Upper lobe of left lung (tissue), 6 donors: ENCODE measurements at regions not wholly inside any gene's neighbourhood (a gene's known extent, or its start where the extent isn't known, plus 50 kb on each side); places are given as distances from the start of the nearest gene placed in this dataset.
A peak's percentile ranks its signal among the peaks of the same experiment; 100 is the strongest.

Experiments
- ATAC-seq, 2 donors: fragments of 200-7000 bp; cut with Tn5 transposase; one replicate each; pipeline ENCODE4 v1.9.1; 2022; ENCODE audit warnings: mild to moderate bottlenecking in 2 of 2, moderate library complexity in 2 of 2; ENCODE audit not compliant: low FRiP score in 2 of 2
- DNase-seq, 2 donors: peaks; one replicate each; pipeline ENCODE4 v3.0.0-alpha.2; 2019 to 2020
- H3K27ac ChIP-seq, 4 donors: fragments of 200-600 bp; sonication (generic); one replicate each; pipeline ENCODE4 v1.5.1; 2016 to 2019
- H3K27me3 ChIP-seq, 4 donors: fragments of 200-600 bp; sonication (generic); one replicate each; pipeline ENCODE4 v1.5.1; 2017 to 2019
- H3K36me3 ChIP-seq, 4 donors: fragments of 200-600 bp; sonication (generic); one replicate each; pipeline ENCODE4 v1.5.1; 2016 to 2019
- H3K4me1 ChIP-seq, 4 donors: fragments of 200-600 bp; sonication (generic); one replicate each; pipeline ENCODE4 v1.5.1; 2018 to 2019
- H3K4me3 ChIP-seq, 4 donors: fragments of 200-600 bp; sonication (generic); one replicate each; pipeline ENCODE4 v1.5.1; 2017 to 2019; ENCODE audit warnings: mild to moderate bottlenecking in 2 of 4, moderate library complexity in 1 of 4
- H3K9me3 ChIP-seq, 4 donors: fragments of 200-600 bp; sonication (generic); one replicate each; pipeline ENCODE4 v1.5.1; 2018 to 2019
- CTCF ChIP-seq, 6 experiments: fragments of 450-650 bp in 4 of 6; fragments of 200-600 bp in 2 of 6; sonication (generic) in 2 of 6; IDR thresholded peaks; one replicate each; pipeline ENCODE4 v1.5.1; 2016 to 2019; ENCODE audit warnings: antibody characterized with exemption in 6 of 6
- EP300 ChIP-seq, 4 donors: sonication (generic); formaldehyde crosslinking; IDR thresholded peaks; one replicate each; pipeline ENCODE4 v1.5.1; 2017; ENCODE audit warnings: antibody characterized with exemption in 4 of 4, control low read depth in 2 of 4
- POLR2A ChIP-seq, 4 donors: fragments of 450-650 bp; IDR thresholded peaks; one replicate each; pipeline ENCODE4 v1.5.1; 2016 to 2017; ENCODE audit warnings: antibody characterized with exemption in 4 of 4, mild to moderate bottlenecking in 2 of 4
- POLR2AphosphoS5 ChIP-seq, 2 donors: sonication (generic); formaldehyde crosslinking; IDR thresholded peaks; one replicate each; pipeline ENCODE4 v1.5.1; 2017; ENCODE audit warnings: antibody characterized with exemption in 2 of 2
- WGBS, 2 donors: methylation state at CpG; one replicate each; pipeline ENCODE4 v1.1.5; 2017 to 2018; 5-methylcytosine and 5-hydroxymethylcytosine counted together
- donor health status: DM: no; HTN: no; CAD: no; lungs with moderate emphysema.
- donor health status: DM: no; HTN: yes; CAD: no; lungs with severe emphysema.

GRCh38 chr5:111596705-111597104 is 84.4 kb upstream of the STARD4 start:
- no peak overlapping the region for H3K4me3 ChIP-seq
- H3K36me3 ChIP-seq = no peaks in the 10 kb centered on the region
- H3K27me3 ChIP-seq = no peaks in the 10 kb centered on the region
- TF ChIP-seq CTCF (IDR thresholded peaks at IDR 0.05) (no peak), POLR2AphosphoS5 (IDR thresholded peaks at IDR 0.05) (no peak), EP300 (IDR thresholded peaks at IDR 0.05) (no peak), POLR2A (IDR thresholded peaks at IDR 0.05) (no peak)
- no peak overlapping the region for H3K27ac ChIP-seq
- no peak for ATAC-seq
- peak in 1 of 2 donors; percentile 53 for DNase-seq
- peaks cover 0 to 7% (median 2%) of the 10 kb centered on the region in 4 donors for H3K9me3 ChIP-seq
- no peaks in the 10 kb centered on the region for H3K4me1 ChIP-seq
- 97% methylated on average over 5 of the region's 5 CpGs; no CpG with 5 or more reads in 1 of the 2 donors for WGBS, 2 donors

- Histone ChIP-seq H3K27me3 (no peaks in the 10 kb centered on the region), H3K4me3 (no peak overlapping the region), H3K27ac (no peak overlapping the region), H3K36me3 (no peaks in the 10 kb centered on the region), H3K9me3 (peaks cover 0 to 7% (median 2%) of the 10 kb centered on the region in 4 donors), H3K4me1 (no peaks in the 10 kb centered on the region)
- DNase-seq (no peak), ATAC-seq (peak in 1 of 2 donors; percentile 46)
- TF ChIP-seq CTCF (IDR thresholded peaks at IDR 0.05) = no peak
- no peak for TF ChIP-seq POLR2A (IDR thresholded peaks at IDR 0.05)
- TF ChIP-seq POLR2AphosphoS5 (IDR thresholded peaks at IDR 0.05) = no peak
- no peak for TF ChIP-seq EP300 (IDR thresholded peaks at IDR 0.05)
- WGBS, 2 donors = 96 to 100% methylated on average over 1 to 3 of the region's 4 CpGs
Observed at GRCh38 chr5:111595425-111595824, 83.1 kb upstream of the STARD4 start.

- no peak overlapping the region for H3K4me3 ChIP-seq
- WGBS, 2 donors = 100% methylated on average over 1 of the region's 1 CpG
- no peak for ATAC-seq
- no peak for DNase-seq
- peaks cover 0 to 2% (median 0%) of the 10 kb centered on the region in 4 donors for H3K4me1 ChIP-seq
- H3K36me3 ChIP-seq = no peaks in the 10 kb centered on the region
- no peaks in the 10 kb centered on the region for H3K9me3 ChIP-seq
- no peak overlapping the region for H3K27ac ChIP-seq
- H3K27me3 ChIP-seq = no peaks in the 10 kb centered on the region
- TF ChIP-seq POLR2A (IDR thresholded peaks at IDR 0.05) = no peak
- TF ChIP-seq CTCF (IDR thresholded peaks at IDR 0.05) = no peak
- TF ChIP-seq POLR2AphosphoS5 (IDR thresholded peaks at IDR 0.05) = no peak
- TF ChIP-seq EP300 (IDR thresholded peaks at IDR 0.05) = no peak
Observed at GRCh38 chr5:111589316-111589715, 77.0 kb upstream of the STARD4 start.

GRCh38 chr5:111587728-111588127 is 75.4 kb upstream of the STARD4 start:
- peaks cover 0 to 3% (median 1%) of the 10 kb centered on the region in 4 donors for H3K4me1 ChIP-seq
- no peaks in the 10 kb centered on the region for H3K36me3 ChIP-seq
- ATAC-seq = no peak
- H3K9me3 ChIP-seq = no peaks in the 10 kb centered on the region
- no peak overlapping the region for H3K27ac ChIP-seq
- H3K27me3 ChIP-seq = no peaks in the 10 kb centered on the region
- H3K4me3 ChIP-seq = no peak overlapping the region
- TF ChIP-seq POLR2AphosphoS5 (IDR thresholded peaks at IDR 0.05) = no peak
- TF ChIP-seq EP300 (IDR thresholded peaks at IDR 0.05) = no peak
- no peak for TF ChIP-seq POLR2A (IDR thresholded peaks at IDR 0.05)
- TF ChIP-seq CTCF (IDR thresholded peaks at IDR 0.05) = no peak
- no peak for DNase-seq

GRCh38 chr5:111585946-111586345 is 73.6 kb upstream of the STARD4 start:
- H3K4me3 ChIP-seq = no peak overlapping the region
- WGBS, 2 donors = 71 to 81% methylated on average over 4 of the region's 4 CpGs
- ATAC-seq (no peak), DNase-seq (no peak)
- no peaks in the 10 kb centered on the region for H3K36me3 ChIP-seq
- H3K27ac ChIP-seq = no peak overlapping the region
- no peaks in the 10 kb centered on the region for H3K9me3 ChIP-seq
- H3K27me3 ChIP-seq = no peaks in the 10 kb centered on the region
- H3K4me1 ChIP-seq = peaks cover 0 to 3% (median 1%) of the 10 kb centered on the region in 4 donors
- no peak for TF ChIP-seq EP300 (IDR thresholded peaks at IDR 0.05)
- no peak for TF ChIP-seq CTCF (IDR thresholded peaks at IDR 0.05)
- no peak for TF ChIP-seq POLR2AphosphoS5 (IDR thresholded peaks at IDR 0.05)
- no peak for TF ChIP-seq POLR2A (IDR thresholded peaks at IDR 0.05)
